ENCODE measurements at regions not wholly inside any gene's neighbourhood (a gene's known extent, or its start where the extent isn't known, plus 50 kb on each side); places are given as distances from the start of the nearest gene placed in this dataset.

- no peak for TF ChIP-seq EP300 (IDR thresholded peaks at IDR 0.05)
- TF ChIP-seq CTCF (IDR thresholded peaks at IDR 0.05), result peak in 3 of 4 experiments; percentile 14 to 52 (median 38)
- TF ChIP-seq POLR2AphosphoS5 (IDR thresholded peaks at IDR 0.05), result no peak
Observed at GRCh38 chr14:39491134-39491571, 58.9 kb upstream of the FBXO33 start.
